ENCODE measurements at regions not wholly inside any gene's neighbourhood (a gene's known extent, or its start where the extent isn't known, plus 50 kb on each side); places are given as distances from the start of the nearest gene placed in this dataset.

DNA sequence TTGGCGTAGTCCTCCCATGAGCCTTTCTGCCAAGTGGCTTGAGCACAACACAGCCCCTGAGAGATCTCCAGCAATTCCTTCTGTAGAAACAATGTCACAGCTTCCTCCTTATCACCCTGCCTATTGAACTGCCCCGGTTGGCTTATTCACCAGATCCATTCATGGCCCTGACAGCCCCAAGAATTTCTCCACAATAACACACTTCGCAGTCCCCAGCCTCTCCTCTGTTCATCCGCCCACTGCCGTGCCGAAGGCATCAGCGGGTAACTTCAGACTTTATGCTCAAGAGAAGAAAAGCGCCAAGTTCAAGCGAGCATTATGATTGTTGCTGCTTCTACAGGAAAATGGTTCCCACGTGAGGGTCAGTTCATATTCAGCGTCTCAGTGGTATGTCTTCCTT lies 403.9 kb downstream of the VPS13C start:
- no peak overlapping the region for H3K27ac ChIP-seq (ENCODE audit: low read length)
- H3K4me2 ChIP-seq (ENCODE audit: low read length), result no peak overlapping the region
- H3K27me3 ChIP-seq (ENCODE audit: insufficient read depth, low read depth, low read length), result no peaks in the 10 kb centered on the region

DNA sequence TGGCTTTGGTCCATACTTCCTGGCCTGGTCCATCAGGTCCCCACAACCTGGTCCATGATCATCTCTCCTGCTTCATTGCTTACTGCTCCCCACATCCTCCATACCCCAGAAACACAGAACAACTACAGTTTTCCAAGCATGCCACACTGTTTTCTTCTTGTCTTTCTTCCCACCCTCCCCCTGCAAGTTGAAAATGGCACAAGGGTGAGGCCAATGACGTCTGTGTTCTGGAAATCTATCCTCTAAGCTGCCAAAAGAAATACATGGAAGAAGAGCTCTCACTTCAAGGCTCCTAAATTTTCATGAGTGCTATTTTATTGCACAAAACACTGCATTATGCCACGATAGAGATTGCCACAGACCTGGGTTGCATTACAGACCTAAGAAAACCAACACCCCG lies 404.4 kb downstream of the VPS13C start:
- Histone ChIP-seq H3K9ac (ENCODE audit: low read length) (no peak overlapping the region), H3K4me2 (ENCODE audit: low read length) (no peak overlapping the region), H3K4me3 (ENCODE audit: low read length) (no peak overlapping the region), H4K20me1 (ENCODE audit: insufficient read depth) (no peaks in the 10 kb centered on the region), H3K36me3 (ENCODE audit: insufficient read depth, low read length) (no peaks in the 10 kb centered on the region), H3K79me2 (replicated peaks; ENCODE audit: insufficient read depth, low read length) (no peaks in the 10 kb centered on the region), H3K27me3 (ENCODE audit: insufficient read depth, low read depth, low read length) (no peaks in the 10 kb centered on the region), H3K9me2 (ENCODE audit: insufficient read depth, low read length) (no peaks in the 10 kb centered on the region), H3K27ac (ENCODE audit: low read length) (no peak overlapping the region), H2AFZ (ENCODE audit: low read depth, low read length) (no peak overlapping the region), H3F3A (ENCODE audit: insufficient read depth, low read length, poor library complexity, severe bottlenecking) (no peaks in the 10 kb centered on the region), H3K9me3 (ENCODE audit: low read length) (no peaks in the 10 kb centered on the region)
- TF ChIP-seq RAD21 (conservative IDR thresholded peaks at IDR 0.05) (no peak), SMC3 (conservative IDR thresholded peaks at IDR 0.05; ENCODE audit: poor library complexity) (no peak), EZH2 (IDR thresholded peaks at IDR 0.05; ENCODE audit: borderline replicate concordance, insufficient read depth, low read length, poor library complexity, severe bottlenecking) (no peak), EP300 (conservative IDR thresholded peaks at IDR 0.05; ENCODE audit: poor library complexity, severe bottlenecking) (no peak), TAF1 (IDR thresholded peaks at IDR 0.05; ENCODE audit: low read depth) (no peak)
- TF ChIP-seq, protein P1, sequence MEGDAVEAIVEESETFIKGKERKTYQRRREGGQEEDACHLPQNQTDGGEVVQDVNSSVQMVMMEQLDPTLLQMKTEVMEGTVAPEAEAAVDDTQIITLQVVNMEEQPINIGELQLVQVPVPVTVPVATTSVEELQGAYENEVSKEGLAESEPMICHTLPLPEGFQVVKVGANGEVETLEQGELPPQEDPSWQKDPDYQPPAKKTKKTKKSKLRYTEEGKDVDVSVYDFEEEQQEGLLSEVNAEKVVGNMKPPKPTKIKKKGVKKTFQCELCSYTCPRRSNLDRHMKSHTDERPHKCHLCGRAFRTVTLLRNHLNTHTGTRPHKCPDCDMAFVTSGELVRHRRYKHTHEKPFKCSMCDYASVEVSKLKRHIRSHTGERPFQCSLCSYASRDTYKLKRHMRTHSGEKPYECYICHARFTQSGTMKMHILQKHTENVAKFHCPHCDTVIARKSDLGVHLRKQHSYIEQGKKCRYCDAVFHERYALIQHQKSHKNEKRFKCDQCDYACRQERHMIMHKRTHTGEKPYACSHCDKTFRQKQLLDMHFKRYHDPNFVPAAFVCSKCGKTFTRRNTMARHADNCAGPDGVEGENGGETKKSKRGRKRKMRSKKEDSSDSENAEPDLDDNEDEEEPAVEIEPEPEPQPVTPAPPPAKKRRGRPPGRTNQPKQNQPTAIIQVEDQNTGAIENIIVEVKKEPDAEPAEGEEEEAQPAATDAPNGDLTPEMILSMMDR (IDR thresholded peaks at IDR 0.05; ENCODE audit: poor library complexity, severe bottlenecking), result no peak
- TF ChIP-seq, protein P2, sequence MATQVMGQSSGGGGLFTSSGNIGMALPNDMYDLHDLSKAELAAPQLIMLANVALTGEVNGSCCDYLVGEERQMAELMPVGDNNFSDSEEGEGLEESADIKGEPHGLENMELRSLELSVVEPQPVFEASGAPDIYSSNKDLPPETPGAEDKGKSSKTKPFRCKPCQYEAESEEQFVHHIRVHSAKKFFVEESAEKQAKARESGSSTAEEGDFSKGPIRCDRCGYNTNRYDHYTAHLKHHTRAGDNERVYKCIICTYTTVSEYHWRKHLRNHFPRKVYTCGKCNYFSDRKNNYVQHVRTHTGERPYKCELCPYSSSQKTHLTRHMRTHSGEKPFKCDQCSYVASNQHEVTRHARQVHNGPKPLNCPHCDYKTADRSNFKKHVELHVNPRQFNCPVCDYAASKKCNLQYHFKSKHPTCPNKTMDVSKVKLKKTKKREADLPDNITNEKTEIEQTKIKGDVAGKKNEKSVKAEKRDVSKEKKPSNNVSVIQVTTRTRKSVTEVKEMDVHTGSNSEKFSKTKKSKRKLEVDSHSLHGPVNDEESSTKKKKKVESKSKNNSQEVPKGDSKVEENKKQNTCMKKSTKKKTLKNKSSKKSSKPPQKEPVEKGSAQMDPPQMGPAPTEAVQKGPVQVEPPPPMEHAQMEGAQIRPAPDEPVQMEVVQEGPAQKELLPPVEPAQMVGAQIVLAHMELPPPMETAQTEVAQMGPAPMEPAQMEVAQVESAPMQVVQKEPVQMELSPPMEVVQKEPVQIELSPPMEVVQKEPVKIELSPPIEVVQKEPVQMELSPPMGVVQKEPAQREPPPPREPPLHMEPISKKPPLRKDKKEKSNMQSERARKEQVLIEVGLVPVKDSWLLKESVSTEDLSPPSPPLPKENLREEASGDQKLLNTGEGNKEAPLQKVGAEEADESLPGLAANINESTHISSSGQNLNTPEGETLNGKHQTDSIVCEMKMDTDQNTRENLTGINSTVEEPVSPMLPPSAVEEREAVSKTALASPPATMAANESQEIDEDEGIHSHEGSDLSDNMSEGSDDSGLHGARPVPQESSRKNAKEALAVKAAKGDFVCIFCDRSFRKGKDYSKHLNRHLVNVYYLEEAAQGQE (IDR thresholded peaks at IDR 0.05; ENCODE audit: borderline replicate concordance), result no peak

More for the DNA sequence above, 403.9 kb downstream of the VPS13C start:
- Histone ChIP-seq H4K20me1 (ENCODE audit: insufficient read depth) (no peaks in the 10 kb centered on the region), H3K79me2 (replicated peaks; ENCODE audit: insufficient read depth, low read length) (no peaks in the 10 kb centered on the region), H2AFZ (ENCODE audit: low read depth, low read length) (no peak overlapping the region), H3K9me2 (ENCODE audit: insufficient read depth, low read length) (no peaks in the 10 kb centered on the region), H3K4me3 (ENCODE audit: low read length) (no peak overlapping the region), H3K36me3 (ENCODE audit: insufficient read depth, low read length) (no peaks in the 10 kb centered on the region), H3F3A (ENCODE audit: insufficient read depth, low read length, poor library complexity, severe bottlenecking) (no peaks in the 10 kb centered on the region), H3K9me3 (ENCODE audit: low read length) (no peaks in the 10 kb centered on the region), H3K9ac (ENCODE audit: low read length) (no peak overlapping the region)
- TF ChIP-seq, protein P1 (IDR thresholded peaks at IDR 0.05; ENCODE audit: poor library complexity, severe bottlenecking), result no peak
- TF ChIP-seq MXI1 (conservative IDR thresholded peaks at IDR 0.05; ENCODE audit: poor library complexity, severe bottlenecking) (no peak), EZH2 (IDR thresholded peaks at IDR 0.05; ENCODE audit: borderline replicate concordance, insufficient read depth, low read length, poor library complexity, severe bottlenecking) (no peak)

Data from neural cell (in vitro differentiated cells).